NCI-H526 (cell line): ENCODE measurements at regions not wholly inside any gene's neighbourhood (a gene's known extent, or its start where the extent isn't known, plus 50 kb on each side); places are given as distances from the start of the nearest gene placed in this dataset.

Source experiments
- DNase-seq, 2 experiments: peaks; one replicate each; lab custom pipeline; 2025; lab: John Stamatoyannopoulos, UW

GRCh38 chr2:146669735-146670134 is 1175.1 kb upstream of the ACVR2A start:
- DNase-seq: no peak

DNA sequence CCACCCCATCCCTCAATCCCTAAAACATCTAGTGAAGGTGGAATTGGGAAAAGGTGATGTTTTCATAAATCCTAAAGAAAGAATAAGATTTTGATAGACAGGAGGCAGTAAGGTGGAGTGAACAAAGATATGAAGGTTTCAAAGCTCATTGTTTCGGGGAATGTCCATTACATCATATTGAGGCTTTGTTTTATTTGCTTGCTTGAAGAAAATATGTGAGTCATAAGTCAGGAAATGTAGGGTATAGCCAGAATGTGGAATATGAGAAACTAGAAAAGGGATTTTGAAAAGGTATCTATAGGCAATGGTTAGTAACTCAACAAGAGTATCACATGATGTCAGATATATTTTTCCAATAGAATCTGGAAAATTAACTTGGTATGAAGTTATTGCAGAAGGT is 1178.5 kb upstream of the ACVR2A start:
- no peak for DNase-seq

DNA sequence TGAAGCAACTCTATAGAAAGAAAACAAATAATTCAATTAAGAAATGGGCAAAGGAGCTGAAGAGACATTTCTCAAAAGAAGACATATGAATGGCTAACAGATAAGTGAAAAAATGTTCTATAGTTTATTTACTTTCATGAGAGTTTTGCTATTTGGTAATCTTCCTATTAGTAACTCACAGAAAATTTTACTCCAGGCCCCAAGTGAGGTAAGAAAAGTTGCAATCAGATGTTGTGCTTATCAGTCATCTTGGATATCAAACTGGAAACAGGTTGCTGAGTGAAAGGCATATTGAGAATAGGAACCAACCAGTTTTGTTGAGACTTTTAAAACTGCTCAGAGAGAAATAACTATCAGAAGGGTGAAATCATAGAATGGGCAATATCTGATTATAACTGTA is 1179.0 kb upstream of the ACVR2A start:
- no peak for DNase-seq

GRCh38 chr2:146661473-146662096 is 1183.2 kb upstream of the ACVR2A start:
- peak in 1 of 2 experiments; percentile 34 for DNase-seq

- DNase-seq: no peak
Measured at GRCh38 chr2:146659976-146660375, 1184.9 kb upstream of the ACVR2A start.

GRCh38 chr2:146652311-146652710 is 1192.5 kb upstream of the ACVR2A start:
- no peak for DNase-seq

DNA sequence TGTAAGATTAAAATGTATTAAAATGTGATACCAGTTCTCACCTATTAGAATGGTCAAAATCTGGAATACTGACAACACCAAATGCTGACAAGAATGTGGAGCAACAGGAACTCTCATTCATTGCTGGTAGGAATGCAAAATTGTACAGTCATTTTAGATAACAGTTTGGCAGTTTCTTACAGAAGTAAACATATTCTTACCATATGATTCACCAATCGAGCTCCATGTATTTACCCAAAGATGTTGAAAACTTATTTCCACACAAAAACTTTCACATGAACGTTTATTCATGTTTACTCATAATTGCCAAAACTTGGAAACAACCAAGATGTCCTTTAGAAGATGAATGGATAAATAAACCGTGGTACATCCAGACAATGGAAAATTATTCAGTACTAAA is 1193.5 kb upstream of the ACVR2A start:
- DNase-seq: no peak

GRCh38 chr2:146642066-146642465 is 1202.8 kb upstream of the ACVR2A start:
- DNase-seq: peak in 1 of 2 experiments; percentile 27

GRCh38 chr2:146634230-146635097 is 1210.4 kb upstream of the ACVR2A start:
- DNase-seq: no peak

DNA sequence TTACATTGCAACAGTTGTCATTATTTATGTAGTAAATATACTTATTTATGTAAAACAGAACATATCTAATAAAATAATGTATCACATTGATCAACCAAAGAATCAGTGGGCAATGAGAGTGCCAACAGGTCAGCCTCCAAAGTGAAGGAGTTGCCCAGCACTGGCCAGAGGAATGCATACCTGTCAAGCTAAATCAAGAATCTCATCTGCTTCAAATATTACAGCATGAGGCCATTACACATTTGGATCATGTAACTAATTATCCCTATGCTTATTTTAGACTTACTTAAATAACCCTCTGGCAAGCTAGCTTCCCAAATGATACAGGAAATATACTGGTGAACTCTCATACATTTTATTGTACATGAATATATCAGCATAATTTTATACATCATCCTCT is 1211.7 kb upstream of the ACVR2A start:
- no peak for DNase-seq

DNA sequence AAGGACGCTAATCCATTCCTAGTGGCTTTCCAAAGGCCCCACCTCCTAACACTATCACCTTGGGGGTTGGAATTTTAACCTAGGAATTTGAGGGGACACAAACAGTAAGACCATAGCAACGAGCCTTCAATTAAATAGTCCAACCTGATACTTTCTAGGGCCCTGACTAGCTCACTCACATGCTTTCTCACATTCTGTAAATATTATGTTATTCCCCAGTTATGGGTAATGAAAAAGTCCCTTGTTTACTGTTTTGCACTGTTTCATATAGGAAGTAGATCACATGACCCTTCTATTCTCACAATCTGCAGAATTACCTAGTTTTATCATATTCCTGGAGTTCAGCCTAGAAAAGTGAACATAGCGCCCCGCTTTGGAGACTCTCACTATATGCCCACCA is 1212.1 kb upstream of the ACVR2A start:
- no peak for DNase-seq

DNA sequence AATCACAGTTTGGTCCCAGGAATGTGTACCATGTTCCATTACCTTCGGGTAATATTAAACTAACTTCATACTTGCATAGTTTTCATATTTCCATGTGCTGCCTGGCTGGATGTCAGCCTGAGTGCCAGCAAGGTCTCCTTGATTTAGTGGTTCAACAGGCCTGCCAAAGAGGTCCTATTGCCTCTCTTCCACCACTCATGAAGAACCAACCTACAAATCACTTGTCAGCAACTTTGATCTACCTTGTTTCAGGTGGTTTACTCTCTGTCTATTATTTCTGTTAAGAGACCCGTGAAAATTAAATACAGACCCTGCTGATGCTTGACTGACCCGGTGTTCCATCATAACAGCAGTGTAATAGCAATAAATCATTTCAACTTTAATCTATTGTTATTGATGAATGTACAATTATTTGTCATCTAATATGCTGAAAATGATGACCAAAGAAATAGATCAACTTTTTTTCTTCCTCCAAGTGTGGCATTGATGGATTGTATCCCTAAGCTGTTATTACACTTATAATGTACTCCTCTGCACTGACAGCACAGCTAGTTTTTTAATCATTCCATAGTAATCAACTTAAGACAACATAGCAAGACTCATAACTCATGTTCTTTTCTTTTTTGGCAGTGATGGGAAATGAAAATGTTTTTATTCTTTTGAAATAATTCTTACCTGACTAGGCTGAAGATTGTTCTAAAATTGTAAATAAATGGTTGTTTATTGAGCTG is 1220.2 kb upstream of the ACVR2A start:
- no peak for DNase-seq

DNA sequence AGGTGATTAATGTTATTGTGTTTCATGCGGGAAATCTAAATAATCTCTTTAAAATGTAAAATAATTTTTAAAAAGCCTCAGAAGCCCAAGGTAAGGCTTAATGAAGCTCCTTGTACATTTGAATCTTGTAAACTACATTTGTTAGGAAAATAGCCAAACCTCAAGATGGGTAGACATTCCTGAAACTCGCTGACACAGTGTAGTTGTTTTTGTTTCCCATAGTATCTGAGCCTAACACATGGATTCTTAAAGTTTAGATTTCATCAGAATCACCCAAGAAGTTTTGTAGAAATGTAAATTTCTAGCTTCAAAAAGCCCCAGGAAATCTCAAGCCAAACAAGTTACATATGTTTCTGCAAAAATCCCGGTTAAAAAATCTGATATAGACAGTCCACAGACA is 1221.1 kb upstream of the ACVR2A start:
- DNase-seq: no peak

- DNase-seq: no peak
Measured at GRCh38 chr2:146621656-146622055, 1223.2 kb upstream of the ACVR2A start.

DNA sequence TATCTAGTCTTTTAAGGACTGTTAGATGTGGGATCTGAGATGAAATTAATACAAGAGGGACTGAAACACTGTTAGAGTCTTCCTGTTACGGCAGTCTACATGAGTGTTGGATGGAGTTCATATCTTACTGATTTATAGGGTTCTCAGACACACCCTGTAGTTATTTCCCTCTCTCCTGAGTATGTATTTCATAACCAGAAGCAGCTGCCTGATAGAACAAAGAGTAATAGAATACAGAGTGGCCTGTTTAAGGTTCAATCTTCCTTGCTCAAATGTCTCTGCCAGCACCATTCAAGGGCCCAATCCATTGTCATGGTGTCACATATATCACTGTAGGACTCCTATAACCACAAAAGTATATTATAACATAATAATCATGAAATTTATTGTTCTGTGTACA is 1229.1 kb upstream of the ACVR2A start:
- DNase-seq: no peak

GRCh38 chr2:146608490-146608889 is 1236.3 kb upstream of the ACVR2A start:
- DNase-seq: no peak

DNA sequence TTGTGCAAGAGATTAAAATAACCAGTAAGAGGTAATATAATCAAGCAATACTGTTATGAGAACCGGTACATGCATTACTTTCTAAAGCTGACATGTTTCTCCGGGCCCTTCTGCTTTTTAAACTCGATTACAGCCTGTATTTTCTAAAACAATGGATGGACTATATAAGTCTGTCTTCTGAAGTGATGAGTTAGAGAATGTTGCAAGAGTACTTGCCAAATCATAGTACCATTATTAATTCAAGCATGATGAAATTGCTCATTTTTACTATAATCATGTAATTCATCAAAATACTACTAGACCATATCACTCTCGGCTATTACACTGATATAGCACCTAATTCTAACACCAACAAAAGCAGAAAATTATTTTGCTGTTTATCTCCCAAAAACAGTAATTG is 1240.3 kb upstream of the ACVR2A start:
- DNase-seq: no peak

- DNase-seq: no peak
Measured at GRCh38 chr2:146602856-146603255, 1242.0 kb upstream of the ACVR2A start.

DNA sequence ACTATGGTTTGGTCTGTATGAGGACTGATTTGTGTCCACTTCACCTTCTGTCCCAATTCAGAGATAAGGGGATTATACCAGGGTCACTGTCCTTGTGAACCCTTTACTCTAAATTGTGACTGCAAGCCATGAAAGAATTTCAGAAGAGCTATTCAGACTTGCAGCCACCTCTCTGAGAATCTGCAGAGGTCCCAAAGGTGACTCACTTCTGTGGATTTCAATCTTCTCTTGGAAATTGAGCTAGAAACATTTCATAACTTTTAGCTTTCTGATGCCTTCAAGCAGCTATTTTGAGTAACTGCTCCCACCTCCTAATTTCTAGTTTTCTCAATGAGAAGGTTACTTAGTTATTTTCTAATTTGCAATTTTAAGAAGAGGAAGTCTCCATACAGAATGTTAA is 1242.4 kb upstream of the ACVR2A start:
- no peak for DNase-seq

- no peak for DNase-seq
Measured at GRCh38 chr2:146598791-146599190, 1246.0 kb upstream of the ACVR2A start.

- DNase-seq: no peak
Measured at GRCh38 chr2:146597291-146597690, 1247.5 kb upstream of the ACVR2A start.

DNA sequence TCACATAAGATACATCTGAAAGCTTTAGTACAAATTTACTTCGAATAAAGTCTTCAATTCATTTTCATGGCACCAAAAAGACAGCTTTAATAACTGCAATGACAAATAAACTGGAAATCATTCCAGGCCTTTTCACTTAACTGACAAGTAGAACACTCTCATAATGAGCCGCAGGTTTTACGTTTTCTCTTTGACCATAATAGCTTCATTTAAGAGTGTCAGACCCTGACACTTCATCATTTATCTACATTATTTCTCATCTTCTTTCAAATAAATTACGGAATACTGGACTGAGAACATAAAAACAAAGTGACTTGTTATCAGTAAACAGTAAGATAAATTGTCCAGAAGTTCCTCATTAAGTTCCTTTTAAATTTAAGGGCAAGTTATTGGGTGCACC is 1252.9 kb upstream of the ACVR2A start:
- no peak for DNase-seq

GRCh38 chr2:146587291-146587713 is 1257.5 kb upstream of the ACVR2A start:
- DNase-seq: no peak
